HCT116 (cell line): ENCODE measurements at regions not wholly inside any gene's neighbourhood (a gene's known extent, or its start where the extent isn't known, plus 50 kb on each side); places are given as distances from the start of the nearest gene placed in this dataset.

Source experiments
- ATAC-seq: fragments of 200-7000 bp; cut with Tn5 transposase; 2 replicates; pipeline ENCODE4 v1.9.1; 2020; ENCODE audit warnings: mild to moderate bottlenecking, moderate library complexity
- BruUV-seq: library from RNA; stranded (reverse); fragments of 400-500 nt; replicated peaks from 2 replicates; lab custom pipeline; 2021; lab: Mats Ljungman, UMichigan
- CTCF ChIA-PET: fragments of 300-600 bp; sonication (Branson Sonifier 250); formaldehyde crosslinking; loops from one replicate; lab custom pipeline; 2021; ENCODE audit warnings: antibody characterized with exemption; lab: Charles Lee
- POLR2A ChIA-PET: fragments of 300-600, 350-600 bp; sonication (Branson Sonifier 250); formaldehyde crosslinking; loops from one replicate; lab custom pipeline; 2021; ENCODE audit warnings: antibody characterized with exemption; lab: Charles Lee
- RAD21 ChIA-PET, 2 experiments: fragments of 300-600 bp; sonication (Branson Sonifier 250); formaldehyde crosslinking; loops; one replicate each; lab custom pipeline; 2023; ENCODE audit warnings: low total read pairs in 2 of 2; ENCODE audit not compliant: uncharacterized antibody in 2 of 2, unreplicated experiment in 2 of 2, low non-redundant PET in 1 of 2; lab: Charles Lee
- DNase-seq: peaks from one replicate; pipeline ENCODE4 v3.0.0-alpha.2; 2010; ENCODE audit warnings: low read depth, low spot score
- H2AFZ ChIP-seq: fragments of 200-600 bp; shearing (Covaris generic), sonication (generic); 2 replicates; pipeline ENCODE4 v1.6.1; 2017; ENCODE audit warnings: low read depth, mixed run types, mixed read lengths, antibody characterized with exemption, low read length; ENCODE audit not compliant: poor library complexity, severe bottlenecking
- H3K27ac ChIP-seq: 2 replicates; pipeline ENCODE4 v1.5.1; 2012; ENCODE audit warnings: low read depth, low read length
- H3K27me3 ChIP-seq: fragments of 200-600 bp; sonication (generic); 2 replicates; pipeline ENCODE4 v1.6.1; 2016; ENCODE audit warnings: mixed run types, low read length, mixed read lengths; ENCODE audit not compliant: insufficient read depth
- H3K36me3 ChIP-seq, 2 experiments: fragments of 200-500 bp in 1 of 2; fragments of 200-600 bp in 1 of 2; sonication (Bioruptor generic) in 1 of 2; sonication (generic) in 1 of 2; 2 replicates each; pipeline versions ENCODE4 v1.5.1 to v1.6.1; 2014 to 2016; ENCODE audit warnings: low read length in 2 of 2, inconsistent platforms in 1 of 2, mixed read lengths in 1 of 2, mixed run types in 1 of 2; ENCODE audit not compliant: insufficient read depth in 2 of 2, control insufficient read depth in 1 of 2
- H3K4me1 ChIP-seq, 2 experiments: fragments of 200-600 bp in 1 of 2; sonication (generic) in 1 of 2; 2 replicates each; pipeline versions ENCODE4 v1.5.1 to v1.6.1; 2012 to 2017; ENCODE audit warnings: low read length in 2 of 2, inconsistent platforms in 1 of 2, mild to moderate bottlenecking in 1 of 2, mixed read lengths in 1 of 2, mixed run types in 1 of 2, moderate library complexity in 1 of 2; ENCODE audit not compliant: insufficient read depth in 2 of 2, control insufficient read depth in 1 of 2
- H3K4me2 ChIP-seq: fragments of 200-600 bp; sonication (generic); 2 replicates; pipeline ENCODE4 v1.6.1; 2017; ENCODE audit warnings: mixed run types, low read length, mixed read lengths
- H3K4me3 ChIP-seq, 2 experiments: fragments of 200-600 bp in 1 of 2; sonication (generic) in 1 of 2; replicated peaks in 1 of 2; 2 replicates each; pipeline ENCODE4 v1.5.1; 2011 to 2016; ENCODE audit warnings: low read length in 2 of 2, control low read depth in 1 of 2, low read depth in 1 of 2, mild to moderate bottlenecking in 1 of 2, mixed read lengths in 1 of 2, mixed run types in 1 of 2
- H3K79me2 ChIP-seq: fragments of 200-600 bp; sonication (generic); 2 replicates; pipeline ENCODE4 v1.6.1; 2017; ENCODE audit warnings: mild to moderate bottlenecking, mixed run types, low read length, moderate library complexity, mixed read lengths; ENCODE audit not compliant: insufficient read depth
- H3K9ac ChIP-seq: fragments of 200-600 bp; sonication (generic); 2 replicates; pipeline ENCODE4 v1.6.1; 2016; ENCODE audit warnings: low read length, mixed read lengths
- H3K9me2 ChIP-seq: fragments of 200-600 bp; sonication (generic), shearing (Covaris generic); 2 replicates; pipeline ENCODE4 v1.6.1; 2017; ENCODE audit warnings: mixed run types, mild to moderate bottlenecking, moderate library complexity; ENCODE audit not compliant: insufficient read depth
- H3K9me3 ChIP-seq, 2 experiments: fragments of 200-500 bp in 1 of 2; fragments of 200-600 bp in 1 of 2; sonication (Bioruptor generic) in 1 of 2; sonication (generic) in 1 of 2; 2 replicates each; pipeline ENCODE4 v1.6.1; 2014 to 2017; ENCODE audit warnings: low read length in 2 of 2, mixed read lengths in 2 of 2, inconsistent platforms in 1 of 2, low read depth in 1 of 2, mild to moderate bottlenecking in 1 of 2, mixed run types in 1 of 2, moderate library complexity in 1 of 2; ENCODE audit not compliant: control insufficient read depth in 1 of 2, insufficient read depth in 1 of 2
- H4K20me1 ChIP-seq: fragments of 200-600 bp; sonication (generic), shearing (Covaris generic); 2 replicates; pipeline ENCODE4 v1.6.1; 2017; ENCODE audit warnings: mixed run types, mild to moderate bottlenecking, moderate library complexity; ENCODE audit not compliant: insufficient read depth
- CBX3 ChIP-seq: IDR thresholded peaks from 2 replicates; pipeline ENCODE4 v1.6.1; 2012; ENCODE audit warnings: low read depth
- EGR1 ChIP-seq: IDR thresholded peaks from 2 replicates; pipeline ENCODE4 v1.6.1; 2012; ENCODE audit warnings: low read depth
- ELF1 ChIP-seq: IDR thresholded peaks from 2 replicates; pipeline ENCODE4 v1.6.1; 2012; ENCODE audit warnings: low read depth, borderline replicate concordance
- EZH2phosphoT487 ChIP-seq: fragments of 200-600 bp; IDR thresholded peaks from 2 replicates; pipeline ENCODE4 v1.6.1; 2018; ENCODE audit warnings: antibody characterized with exemption, borderline replicate concordance
- FOSL1 ChIP-seq: IDR thresholded peaks from 2 replicates; pipeline ENCODE4 v1.6.1; 2012; ENCODE audit warnings: low read depth
- MAX ChIP-seq: IDR thresholded peaks from 2 replicates; pipeline ENCODE4 v1.6.1; 2012
- POLR2A ChIP-seq: IDR thresholded peaks from 2 replicates; pipeline ENCODE4 v1.7.0; 2011; ENCODE audit warnings: borderline replicate concordance; ENCODE audit not compliant: insufficient read depth, insufficient read length; ENCODE audit errors: extremely low read depth
- POLR2AphosphoS5 ChIP-seq: IDR thresholded peaks from 2 replicates; pipeline ENCODE4 v1.6.1; 2011; ENCODE audit warnings: mild to moderate bottlenecking, low read depth, low read length, moderate library complexity
- RAD21 ChIP-seq: IDR thresholded peaks from 2 replicates; pipeline ENCODE4 v1.6.1; 2012; ENCODE audit warnings: low read depth, mild to moderate bottlenecking
- TCF7L2 ChIP-seq: IDR thresholded peaks from 2 replicates; pipeline ENCODE4 v1.7.0; 2011; ENCODE audit warnings: borderline replicate concordance, inconsistent platforms; ENCODE audit not compliant: insufficient read depth, insufficient read length; ENCODE audit errors: extremely low read depth
- ZBTB33 ChIP-seq: IDR thresholded peaks from 2 replicates; pipeline ENCODE4 v1.6.1; 2011; ENCODE audit warnings: mild to moderate bottlenecking, low read length, moderate library complexity; ENCODE audit not compliant: insufficient replicate concordance; ENCODE audit errors: extremely low read depth
- ZNF274 ChIP-seq: fragments of 200-500 bp; sonication (Bioruptor generic); IDR thresholded peaks from 2 replicates; pipeline ENCODE4 v1.6.1; 2014; ENCODE audit warnings: mild to moderate bottlenecking, low read depth, low read length, inconsistent platforms
- intact Hi-C: fragments of 100-400 bp; cut with micrococcal nuclease; formaldehyde crosslinking; loops from 2 replicates; pipeline ENCODE4 v1.10.0; 2022
- TF ChIP-seq, protein P1 (sequence below), 3 experiments: fragments of 200-600 bp in 1 of 3; sonication (generic) in 1 of 3; IDR thresholded peaks in 2 of 3; conservative IDR thresholded peaks in 1 of 3; 2 replicates each; pipeline ENCODE4 v1.5.1; 2012 to 2017; ENCODE audit warnings: low read depth in 2 of 3, low read length in 2 of 3, antibody characterized with exemption in 1 of 3, borderline replicate concordance in 1 of 3, control low read depth in 1 of 3, mild to moderate bottlenecking in 1 of 3, mixed read lengths in 1 of 3, mixed run types in 1 of 3, moderate library complexity in 1 of 3; ENCODE audit not compliant: insufficient read depth in 1 of 3

GRCh38 chr13:59086147-59086546 lies 1077.6 kb downstream of the DIAPH3 start:
- no peaks in the 10 kb centered on the region for H3K4me1 ChIP-seq
- POLR2A ChIA-PET: no interaction called here
- no peak for TF ChIP-seq ELF1
- no peak for TF ChIP-seq EGR1
- TF ChIP-seq ZNF274: no peak
- no peak for TF ChIP-seq POLR2A
- no peak for TF ChIP-seq CBX3
- TF ChIP-seq FOSL1: no peak
- H3K27ac ChIP-seq: no peak overlapping the region
- H3K9ac ChIP-seq: no peak overlapping the region
- RAD21 ChIA-PET: no interaction called here
- DNase-seq (no peak), ATAC-seq (no peak)
- no TSS peak for BruUV-seq
- H3K79me2 ChIP-seq: no peaks in the 10 kb centered on the region
- no peak overlapping the region for H3K4me2 ChIP-seq
- no peak overlapping the region for H3K4me3 ChIP-seq
- H4K20me1 ChIP-seq: no peaks in the 10 kb centered on the region
- H3K9me3 ChIP-seq: peaks cover 3 to 23% of the 10 kb centered on the region in 2 experiments; a peak in 2 of 4 replicates
- H2AFZ ChIP-seq: no peak overlapping the region
- CTCF ChIA-PET: no interaction called here
- H3K27me3 ChIP-seq: no peaks in the 10 kb centered on the region
- intact Hi-C loops: no loop called here
- no peaks in the 10 kb centered on the region for H3K36me3 ChIP-seq
- H3K9me2 ChIP-seq: no peaks in the 10 kb centered on the region

- Histone ChIP-seq H3K27me3 (no peaks in the 10 kb centered on the region), H3K4me3 (no peak overlapping the region), H2AFZ (no peak overlapping the region), H3K79me2 (no peaks in the 10 kb centered on the region), H3K9me3 (peaks cover 3 to 31% of the 10 kb centered on the region in 2 experiments; a peak in 2 of 4 replicates), H3K36me3 (no peaks in the 10 kb centered on the region), H4K20me1 (no peaks in the 10 kb centered on the region), H3K4me1 (no peaks in the 10 kb centered on the region), H3K27ac (no peak overlapping the region), H3K9ac (no peak overlapping the region), H3K4me2 (no peak overlapping the region), H3K9me2 (no peaks in the 10 kb centered on the region)
- ChIA-PET CTCF (no interaction called here), RAD21 (no interaction called here), POLR2A (no interaction called here)
- intact Hi-C loops: no loop called here
- TF ChIP-seq POLR2A: no peak
- no peak for TF ChIP-seq POLR2AphosphoS5
- no peak for TF ChIP-seq ZNF274
- no peak for TF ChIP-seq RAD21
- TF ChIP-seq TCF7L2: no peak
- no peak for TF ChIP-seq EZH2phosphoT487
- no peak for TF ChIP-seq MAX
- TF ChIP-seq ELF1: no peak
- no peak for TF ChIP-seq ZBTB33
- TF ChIP-seq, protein P1, sequence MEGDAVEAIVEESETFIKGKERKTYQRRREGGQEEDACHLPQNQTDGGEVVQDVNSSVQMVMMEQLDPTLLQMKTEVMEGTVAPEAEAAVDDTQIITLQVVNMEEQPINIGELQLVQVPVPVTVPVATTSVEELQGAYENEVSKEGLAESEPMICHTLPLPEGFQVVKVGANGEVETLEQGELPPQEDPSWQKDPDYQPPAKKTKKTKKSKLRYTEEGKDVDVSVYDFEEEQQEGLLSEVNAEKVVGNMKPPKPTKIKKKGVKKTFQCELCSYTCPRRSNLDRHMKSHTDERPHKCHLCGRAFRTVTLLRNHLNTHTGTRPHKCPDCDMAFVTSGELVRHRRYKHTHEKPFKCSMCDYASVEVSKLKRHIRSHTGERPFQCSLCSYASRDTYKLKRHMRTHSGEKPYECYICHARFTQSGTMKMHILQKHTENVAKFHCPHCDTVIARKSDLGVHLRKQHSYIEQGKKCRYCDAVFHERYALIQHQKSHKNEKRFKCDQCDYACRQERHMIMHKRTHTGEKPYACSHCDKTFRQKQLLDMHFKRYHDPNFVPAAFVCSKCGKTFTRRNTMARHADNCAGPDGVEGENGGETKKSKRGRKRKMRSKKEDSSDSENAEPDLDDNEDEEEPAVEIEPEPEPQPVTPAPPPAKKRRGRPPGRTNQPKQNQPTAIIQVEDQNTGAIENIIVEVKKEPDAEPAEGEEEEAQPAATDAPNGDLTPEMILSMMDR (IDR thresholded peaks at IDR 0.05 in 2 of 3, conservative IDR thresholded peaks at IDR 0.05 in 1 of 3; ENCODE audit: borderline replicate concordance in 1 of 3, insufficient read depth in 1 of 3, low read depth in 2 of 3, low read length in 2 of 3): no peak
- BruUV-seq: no TSS peak
- ATAC-seq (no peak), DNase-seq (no peak)
Observed at GRCh38 chr13:59088716-59089115, 1075.0 kb downstream of the DIAPH3 start.
